Sigmoid colon (tissue), 6 donors: ENCODE measurements at regions not wholly inside any gene's neighbourhood (a gene's known extent, or its start where the extent isn't known, plus 50 kb on each side); places are given as distances from the start of the nearest gene placed in this dataset.

ENCODE experiments used
- DNase-seq: peaks from one replicate; pipeline ENCODE4 v3.0.0-alpha.2; 2019
- H3K27ac ChIP-seq, 4 donors: fragments of 200-600 bp; sonication (generic); one replicate each; pipeline ENCODE4 v1.5.1; 2016 to 2019; ENCODE audit warnings: mild to moderate bottlenecking in 1 of 4
- H3K27me3 ChIP-seq, 3 donors: fragments of 200-600 bp; sonication (generic); one replicate each; pipeline ENCODE4 v1.5.1; 2019; ENCODE audit warnings: mild to moderate bottlenecking in 1 of 3
- H3K36me3 ChIP-seq, 4 donors: fragments of 200-600 bp; sonication (generic); one replicate each; pipeline ENCODE4 v1.5.1; 2016 to 2019
- H3K4me1 ChIP-seq, 4 donors: fragments of 200-600 bp; sonication (generic); one replicate each; pipeline ENCODE4 v1.5.1; 2017 to 2019
- H3K4me3 ChIP-seq, 4 donors: fragments of 200-600 bp; sonication (generic); one replicate each; pipeline ENCODE4 v1.5.1; 2017 to 2019; ENCODE audit warnings: mild to moderate bottlenecking in 2 of 4, moderate library complexity in 1 of 4
- H3K9me3 ChIP-seq, 4 donors: fragments of 200-600 bp in 3 of 4; sonication (generic) in 3 of 4; one replicate each; pipeline versions ENCODE4 v1.5.1 to v1.6.1; 2013 to 2019
- CTCF ChIP-seq, 4 experiments: fragments of 450-650 bp in 3 of 4; fragments of 200-600 bp in 1 of 4; IDR thresholded peaks; one replicate each; pipeline ENCODE4 v1.5.1; 2016 to 2019; ENCODE audit warnings: antibody characterized with exemption in 4 of 4, mild to moderate bottlenecking in 3 of 4, moderate library complexity in 2 of 4
- EP300 ChIP-seq, 4 donors: sonication (generic); formaldehyde crosslinking; IDR thresholded peaks; one replicate each; pipeline ENCODE4 v1.6.1; 2017; ENCODE audit warnings: antibody characterized with exemption in 4 of 4
- POLR2A ChIP-seq, 2 donors: fragments of 450-650 bp; IDR thresholded peaks; one replicate each; pipeline ENCODE4 v1.6.1; 2016; ENCODE audit warnings: antibody characterized with exemption in 2 of 2, mild to moderate bottlenecking in 2 of 2, moderate library complexity in 2 of 2
- POLR2AphosphoS5 ChIP-seq, 4 donors: sonication (generic); formaldehyde crosslinking; IDR thresholded peaks; one replicate each; pipeline ENCODE4 v1.6.1; 2017; ENCODE audit warnings: antibody characterized with exemption in 4 of 4
- WGBS, 2 donors: extraction: QIAGEN DNeasy Blood & Tissue Kit; methylation state at CpG; one replicate each; pipeline ENCODE4 v1.1.7; 2013; 5-methylcytosine and 5-hydroxymethylcytosine counted together
- intact Hi-C: fragments of 100-400 bp; cut with DNase I; formaldehyde crosslinking; loops from one replicate; pipeline ENCODE4 v1.15.1; 2023
- donor health status: healthy with polysubstance abuse.
- donor health status: healthy.

GRCh38 chr20:48115502-48115901 lies 330.2 kb upstream of the SULF2 start:
- TF ChIP-seq POLR2A (IDR thresholded peaks at IDR 0.05): no peak
- no peak for TF ChIP-seq POLR2AphosphoS5 (IDR thresholded peaks at IDR 0.05)
- TF ChIP-seq EP300 (IDR thresholded peaks at IDR 0.05): no peak
- no peak for TF ChIP-seq CTCF (IDR thresholded peaks at IDR 0.05)
- WGBS, 2 donors: 79 to 88% methylated on average over 4 of the region's 4 CpGs
- Histone ChIP-seq H3K4me1 (no peaks in the 10 kb centered on the region), H3K9me3 (no peaks in the 10 kb centered on the region), H3K4me3 (no peak overlapping the region), H3K36me3 (no peaks in the 10 kb centered on the region), H3K27ac (no peak overlapping the region), H3K27me3 (no peaks in the 10 kb centered on the region)
- intact Hi-C loops: no loop called here
- peak; percentile 22 for DNase-seq

- DNase-seq: no peak
- intact Hi-C loops: no loop called here
- no peaks in the 10 kb centered on the region for H3K4me1 ChIP-seq
- H3K9me3 ChIP-seq: peaks cover 0 to 5% (median 2%) of the 10 kb centered on the region in 4 donors
- 71 to 81% methylated on average over 9 of the region's 9 CpGs for WGBS, 2 donors
- no peak overlapping the region for H3K27ac ChIP-seq
- no peaks in the 10 kb centered on the region for H3K27me3 ChIP-seq
- H3K36me3 ChIP-seq: no peaks in the 10 kb centered on the region
- no peak overlapping the region for H3K4me3 ChIP-seq
- TF ChIP-seq EP300 (IDR thresholded peaks at IDR 0.05) (no peak), POLR2AphosphoS5 (IDR thresholded peaks at IDR 0.05) (no peak), POLR2A (IDR thresholded peaks at IDR 0.05) (no peak), CTCF (IDR thresholded peaks at IDR 0.05) (no peak)
Measured at GRCh38 chr20:48107560-48107959, 322.3 kb upstream of the SULF2 start.

GRCh38 chr20:48106428-48106827 lies 321.1 kb upstream of the SULF2 start:
- TF ChIP-seq CTCF (IDR thresholded peaks at IDR 0.05) (no peak), EP300 (IDR thresholded peaks at IDR 0.05) (no peak), POLR2AphosphoS5 (IDR thresholded peaks at IDR 0.05) (no peak)
- Histone ChIP-seq H3K36me3 (no peaks in the 10 kb centered on the region), H3K9me3 (peaks cover 0 to 5% (median 2%) of the 10 kb centered on the region in 4 donors), H3K27ac (no peak overlapping the region), H3K4me3 (no peak overlapping the region), H3K4me1 (no peaks in the 10 kb centered on the region), H3K27me3 (no peaks in the 10 kb centered on the region)
- no peak for DNase-seq
- 65 to 83% methylated on average over 3 of the region's 3 CpGs for WGBS, 2 donors
- intact Hi-C loops: no loop called here

- no peak for DNase-seq
- Histone ChIP-seq H3K36me3 (no peaks in the 10 kb centered on the region), H3K27me3 (no peaks in the 10 kb centered on the region), H3K4me3 (no peak overlapping the region), H3K9me3 (peaks cover 0 to 5% (median 2%) of the 10 kb centered on the region in 4 donors), H3K4me1 (no peaks in the 10 kb centered on the region), H3K27ac (no peak overlapping the region)
- 90% methylated on average over 11 of the region's 11 CpGs for WGBS, 2 donors
- intact Hi-C loops: no loop called here
- TF ChIP-seq POLR2AphosphoS5 (IDR thresholded peaks at IDR 0.05) (no peak), EP300 (IDR thresholded peaks at IDR 0.05) (no peak), CTCF (IDR thresholded peaks at IDR 0.05) (no peak)
Measured at GRCh38 chr20:48105526-48105925, 320.2 kb upstream of the SULF2 start.

GRCh38 chr20:48102931-48103660 lies 317.8 kb upstream of the SULF2 start:
- Histone ChIP-seq H3K36me3 (no peaks in the 10 kb centered on the region), H3K27ac (no peak overlapping the region), H3K4me3 (no peak overlapping the region), H3K4me1 (no peaks in the 10 kb centered on the region), H3K9me3 (peaks cover 0 to 5% (median 2%) of the 10 kb centered on the region in 4 donors), H3K27me3 (no peaks in the 10 kb centered on the region)
- DNase-seq: no peak
- no peak for TF ChIP-seq POLR2A (IDR thresholded peaks at IDR 0.05)
- TF ChIP-seq EP300 (IDR thresholded peaks at IDR 0.05): no peak
- TF ChIP-seq CTCF (IDR thresholded peaks at IDR 0.05): no peak
- no peak for TF ChIP-seq POLR2AphosphoS5 (IDR thresholded peaks at IDR 0.05)
- WGBS, 2 donors: 70 to 83% methylated on average over 11 of the region's 11 CpGs
- intact Hi-C loops: no loop called here
